Endothelial cell of umbilical vein (primary cell): ENCODE measurements at regions not wholly inside any gene's neighbourhood (a gene's known extent, or its start where the extent isn't known, plus 50 kb on each side); places are given as distances from the start of the nearest gene placed in this dataset.

ENCODE experiments used
- BruUV-seq: library from RNA; stranded (reverse); fragments of 400-500 nt; replicated peaks from 2 replicates; lab custom pipeline; 2021; lab: Mats Ljungman, UMichigan
- CTCF ChIA-PET: fragments of 300-600, 350-600 bp; sonication (Branson Sonifier 250); formaldehyde crosslinking; loops from one replicate; lab custom pipeline; 2021; ENCODE audit warnings: antibody characterized with exemption, inconsistent platforms; lab: Charles Lee
- POLR2A ChIA-PET: fragments of 300-600, 350-600 bp; sonication (Branson Sonifier 250); formaldehyde crosslinking; loops from one replicate; lab custom pipeline; 2021; ENCODE audit warnings: antibody characterized with exemption, inconsistent platforms; lab: Charles Lee
- DNase-seq: peaks from one replicate; pipeline ENCODE4 v3.0.0-alpha.2; 2011; ENCODE audit warnings: low read depth, low spot score
- FAIRE-seq: peaks from 2 replicates; lab custom pipeline; 2011; peaks lifted over from hg19 to GRCh38; lab: Jason Lieb, UNC
- H2AFZ ChIP-seq: 2 replicates; pipeline ENCODE4 v1.6.0; 2012; ENCODE audit warnings: low read depth, low read length, control low read depth, inconsistent platforms
- H3K27ac ChIP-seq: 2 replicates; pipeline ENCODE4 v1.5.1; 2011; ENCODE audit warnings: low read depth, mild to moderate bottlenecking, control low read depth, low read length, moderate library complexity; ENCODE audit not compliant: insufficient read depth
- H3K27me3 ChIP-seq, 2 experiments: 2 replicates each; pipeline versions ENCODE4 v1.6.0 to v1.6.1; 2011; ENCODE audit warnings: low read length in 2 of 2, mixed read lengths in 1 of 2; ENCODE audit not compliant: control insufficient read depth in 2 of 2, insufficient read depth in 2 of 2
- H3K36me3 ChIP-seq, 2 experiments: 2 replicates in 1 of 2; 3 replicates in 1 of 2; pipeline ENCODE4 v1.5.1; 2011; ENCODE audit warnings: low read length in 2 of 2, mild to moderate bottlenecking in 1 of 2, moderate library complexity in 1 of 2; ENCODE audit not compliant: control insufficient read depth in 2 of 2, insufficient read depth in 2 of 2; ENCODE audit errors: extremely low read depth in 1 of 2
- H3K4me1 ChIP-seq: 3 replicates; pipeline ENCODE4 v1.5.1; 2011; ENCODE audit warnings: mild to moderate bottlenecking, low read length; ENCODE audit not compliant: control insufficient read depth, insufficient read depth; ENCODE audit errors: extremely low read depth
- H3K4me2 ChIP-seq: 2 replicates; pipeline ENCODE4 v1.6.1; 2011; ENCODE audit warnings: low read length, control low read depth, mixed read lengths; ENCODE audit not compliant: insufficient read depth
- H3K4me3 ChIP-seq, 3 experiments: fragments of 200-600 bp in 1 of 3; sonication (generic), shearing (Covaris generic) in 1 of 3; replicated peaks in 1 of 3; 2 replicates each; pipeline ENCODE4 v1.5.1; 2011 to 2016; ENCODE audit warnings: control low read depth in 3 of 3, low read length in 3 of 3, mild to moderate bottlenecking in 2 of 3, inconsistent platforms in 1 of 3, low read depth in 1 of 3, moderate library complexity in 1 of 3; ENCODE audit not compliant: insufficient read depth in 1 of 3
- H3K79me2 ChIP-seq: 2 replicates; pipeline ENCODE4 v1.6.0; 2012; ENCODE audit warnings: low read length, inconsistent platforms; ENCODE audit not compliant: control insufficient read depth, insufficient read depth
- H3K9ac ChIP-seq: replicated peaks from 2 replicates; pipeline ENCODE3; 2011; ENCODE audit warnings: low read length, control low read depth; ENCODE audit not compliant: insufficient read depth; ENCODE audit errors: extremely low read depth
- H3K9me1 ChIP-seq: replicated peaks from 3 replicates; pipeline ENCODE4 v1.6.0; 2011; ENCODE audit warnings: mild to moderate bottlenecking, low read length; ENCODE audit not compliant: control insufficient read depth, insufficient read depth; ENCODE audit errors: extremely low read depth
- H3K9me3 ChIP-seq: replicated peaks from 2 replicates; pipeline ENCODE4 v1.5.1; 2012; ENCODE audit warnings: low read length, inconsistent platforms; ENCODE audit not compliant: control insufficient read depth, insufficient read depth
- H4K20me1 ChIP-seq: replicated peaks from 2 replicates; pipeline ENCODE3; 2011; ENCODE audit warnings: mild to moderate bottlenecking, low read length; ENCODE audit not compliant: control insufficient read depth, insufficient read depth; ENCODE audit errors: extremely low read depth
- CTCF ChIP-seq, 2 donors: IDR thresholded peaks; 1 replicate in 1 of 2; 2 replicates in 1 of 2; pipeline ENCODE4 v1.5.1; 2011; ENCODE audit warnings: low read length in 2 of 2, mild to moderate bottlenecking in 2 of 2, moderate library complexity in 2 of 2, control low read depth in 1 of 2, inconsistent platforms in 1 of 2, low read depth in 1 of 2; ENCODE audit not compliant: insufficient read depth in 1 of 2; ENCODE audit errors: extremely low read depth in 1 of 2
- EZH2 ChIP-seq: IDR thresholded peaks from 2 replicates; pipeline ENCODE4 v1.6.1; 2012; ENCODE audit warnings: borderline replicate concordance, low read depth, mild to moderate bottlenecking, moderate library complexity, low read length, inconsistent platforms; ENCODE audit not compliant: severe bottlenecking
- FOS ChIP-seq: IDR thresholded peaks from 2 replicates; pipeline ENCODE4 v1.6.1; 2011; ENCODE audit warnings: mild to moderate bottlenecking, low read length, moderate library complexity, borderline replicate concordance; ENCODE audit not compliant: insufficient read depth
- GATA2 ChIP-seq: IDR thresholded peaks from 2 replicates; pipeline ENCODE4 v1.7.0; 2011; ENCODE audit warnings: low read depth, mild to moderate bottlenecking, moderate library complexity, mixed read lengths, low read length; ENCODE audit not compliant: insufficient read length, insufficient read depth
- JUN ChIP-seq: IDR thresholded peaks from 2 replicates; pipeline ENCODE4 v1.6.1; 2011; ENCODE audit warnings: borderline replicate concordance, low read depth; ENCODE audit not compliant: insufficient read length, insufficient read depth
- MAX ChIP-seq: IDR thresholded peaks from 2 replicates; pipeline ENCODE4 v1.6.1; 2011; ENCODE audit not compliant: insufficient read depth, insufficient read length
- MYC ChIP-seq: IDR thresholded peaks from one replicate; pipeline ENCODE4 v1.6.1; 2011; ENCODE audit warnings: mild to moderate bottlenecking, low read depth, low read length
- POLR2A ChIP-seq: IDR thresholded peaks from 2 replicates; pipeline ENCODE4 v1.6.1; 2012; ENCODE audit warnings: low read depth, mild to moderate bottlenecking, control low read depth, low read length
- POLR2AphosphoS5 ChIP-seq: IDR thresholded peaks from 2 replicates; pipeline ENCODE4 v1.6.1; 2012; ENCODE audit warnings: low read depth, mild to moderate bottlenecking, control low read depth, low read length, moderate library complexity; ENCODE audit not compliant: insufficient read depth
- dilution Hi-C: fragments of 300-500 bp; cut with MboI; formaldehyde crosslinking; loops from one replicate; pipeline ENCODE4 v1.15.0; 2019; ENCODE audit warnings: low sequenced_read_pairs; ENCODE audit not compliant: extremely low pct_ligation_motif_present
- intact Hi-C: fragments of 100-400 bp; cut with micrococcal nuclease; formaldehyde crosslinking; loops from one replicate; pipeline ENCODE4 v1.10.0; 2022

GRCh38 chr16:87150681-87151280 is 166.4 kb downstream of the C16orf95 start:
- POLR2A ChIA-PET = no interaction called here
- Histone ChIP-seq H3K9me3 (no peaks in the 10 kb centered on the region), H3K4me1 (no peaks in the 10 kb centered on the region), H3K4me3 (no peak overlapping the region), H3K9ac (no peak overlapping the region), H3K79me2 (no peaks in the 10 kb centered on the region), H2AFZ (no peak overlapping the region), H3K27me3 (no peaks in the 10 kb centered on the region), H4K20me1 (no peaks in the 10 kb centered on the region), H3K9me1 (no peaks in the 10 kb centered on the region), H3K4me2 (no peak overlapping the region), H3K27ac (no peak overlapping the region), H3K36me3 (no peaks in the 10 kb centered on the region)
- dilution Hi-C loops (no loop called here), intact Hi-C loops (no loop called here)
- no TSS peak for BruUV-seq
- CTCF ChIA-PET = no interaction called here
- FAIRE-seq (no peak), DNase-seq (no peak)
- TF ChIP-seq POLR2AphosphoS5 = no peak
- no peak for TF ChIP-seq MYC
- no peak for TF ChIP-seq CTCF (IDR thresholded peaks at IDR 0.05; ENCODE audit: extremely low read depth in 1 of 2, insufficient read depth in 1 of 2, low read depth in 1 of 2, low read length in 2 of 2)
- no peak for TF ChIP-seq JUN
- TF ChIP-seq MAX = no peak
- no peak for TF ChIP-seq FOS
- TF ChIP-seq EZH2 = no peak
- TF ChIP-seq POLR2A = no peak
- TF ChIP-seq GATA2 = no peak
